ENCODE measurements at regions not wholly inside any gene's neighbourhood (a gene's known extent, or its start where the extent isn't known, plus 50 kb on each side); places are given as distances from the start of the nearest gene placed in this dataset.

GRCh38 chr4:23388255-23388654, 501.6 kb downstream of the PPARGC1A start:
- TF ChIP-seq NR2F2 (IDR thresholded peaks at IDR 0.05) (no peak), RAD21 (IDR thresholded peaks at IDR 0.05) (no peak), REST (IDR thresholded peaks at IDR 0.05) (no peak), CTCF (IDR thresholded peaks at IDR 0.05; ENCODE audit: low read depth, low read length, missing input control) (no peak), TAF1 (conservative IDR thresholded peaks at IDR 0.05) (no peak), MAX (IDR thresholded peaks at IDR 0.05) (no peak), JUND (IDR thresholded peaks at IDR 0.05) (no peak), FOXA1 (IDR thresholded peaks at IDR 0.05) (no peak), SP1 (IDR thresholded peaks at IDR 0.05) (no peak), GABPA (IDR thresholded peaks at IDR 0.05 in 1 of 2, conservative IDR thresholded peaks at IDR 0.05 in 1 of 2) (no peak), YY1 (IDR thresholded peaks at IDR 0.05) (no peak), RXRA (IDR thresholded peaks at IDR 0.05) (no peak), HNF4A (conservative IDR thresholded peaks at IDR 0.05) (no peak), EGR1 (IDR thresholded peaks at IDR 0.05; ENCODE audit: low read depth in 2 of 2) (no peak)
